Fibroblast of pulmonary artery (primary cell): ENCODE measurements at regions not wholly inside any gene's neighbourhood (a gene's known extent, or its start where the extent isn't known, plus 50 kb on each side); places are given as distances from the start of the nearest gene placed in this dataset.
"Not testable (repeated sequence)": the region's sequence is repeated elsewhere in the genome, so short reads cannot be mapped to it uniquely, and the experiment has no call there.

Experiments used
- DNase-seq: peaks from one replicate; pipeline ENCODE4 v3.0.0-alpha.2; 2010; ENCODE audit warnings: low read depth
- H3K4me3 ChIP-seq: replicated peaks from 2 replicates; pipeline ENCODE4 v1.5.1; 2011; ENCODE audit warnings: low read depth, mild to moderate bottlenecking, control low read depth, low read length, moderate library complexity
- CTCF ChIP-seq: IDR thresholded peaks from 2 replicates; pipeline ENCODE4 v1.5.1; 2011; ENCODE audit warnings: mild to moderate bottlenecking, control low read depth, low read length, inconsistent platforms; ENCODE audit errors: missing control alignments

GRCh38 chr11:42816471-42816870 is 495.3 kb upstream of the API5 start:
- no peak for TF ChIP-seq CTCF
- no peak for DNase-seq
- H3K4me3 ChIP-seq: no peak overlapping the region

GRCh38 chr11:42819126-42819525 is 492.7 kb upstream of the API5 start:
- TF ChIP-seq CTCF: no peak
- no peak overlapping the region for H3K4me3 ChIP-seq
- DNase-seq: no peak

- not testable (repeated sequence) for DNase-seq, H3K4me3 ChIP-seq
These were observed 489.6 kb upstream of the API5 start for GRCh38 chr11:42822188-42822587.

- H3K4me3 ChIP-seq: no peak overlapping the region
- TF ChIP-seq CTCF: no peak
- no peak for DNase-seq
These were observed 488.2 kb upstream of the API5 start for GRCh38 chr11:42823546-42823945.

GRCh38 chr11:42824067-42824466 is 487.7 kb upstream of the API5 start:
- no peak overlapping the region for H3K4me3 ChIP-seq
- TF ChIP-seq CTCF: no peak
- DNase-seq: no peak

- DNase-seq: no peak
- no peak for TF ChIP-seq CTCF
- no peak overlapping the region for H3K4me3 ChIP-seq
These were observed 486.2 kb upstream of the API5 start for GRCh38 chr11:42825598-42825997.

- no peak for TF ChIP-seq CTCF
- H3K4me3 ChIP-seq: no peak overlapping the region
- DNase-seq: no peak
These were observed 484.0 kb upstream of the API5 start for GRCh38 chr11:42827845-42828244.

- DNase-seq: no peak
- no peak overlapping the region for H3K4me3 ChIP-seq
- TF ChIP-seq CTCF: no peak
These were observed 473.8 kb upstream of the API5 start for GRCh38 chr11:42837994-42838393.
